HL-60 (cell line): ENCODE measurements at regions not wholly inside any gene's neighbourhood (a gene's known extent, or its start where the extent isn't known, plus 50 kb on each side); places are given as distances from the start of the nearest gene placed in this dataset.

Experiments used
- DNase-seq, 2 experiments: peaks; one replicate each; pipeline ENCODE4 v3.0.0-alpha.2; 2010 to 2020; ENCODE audit warnings: low read depth in 1 of 2, low spot score in 1 of 2
- H3K27ac ChIP-seq: fragments of 250-450 bp; sonication (Bioruptor Pico); replicated peaks from 2 replicates; pipeline ENCODE4 v1.5.1; 2020; ENCODE audit warnings: mild to moderate bottlenecking, moderate library complexity
- H3K27me3 ChIP-seq: fragments of 250-450 bp; sonication (Bioruptor Pico); 2 replicates; pipeline ENCODE4 v1.5.1; 2021; ENCODE audit warnings: mild to moderate bottlenecking, moderate library complexity; ENCODE audit not compliant: insufficient read depth, poor library complexity, severe bottlenecking
- H3K4me3 ChIP-seq: replicated peaks from 2 replicates; pipeline ENCODE4 v1.5.1; 2011; ENCODE audit warnings: mild to moderate bottlenecking, control low read depth, low read length; ENCODE audit not compliant: insufficient read depth
- GABPA ChIP-seq: IDR thresholded peaks from 2 replicates; pipeline ENCODE4 v1.6.1; 2012; ENCODE audit warnings: low read depth
- POLR2AphosphoS5 ChIP-seq: IDR thresholded peaks from 2 replicates; pipeline ENCODE4 v1.6.1; 2012; ENCODE audit warnings: low read depth
- SPI1 ChIP-seq: IDR thresholded peaks from 2 replicates; pipeline ENCODE4 v1.6.1; 2012; ENCODE audit warnings: low read depth, mild to moderate bottlenecking, borderline replicate concordance
- TF ChIP-seq, protein P1 (sequence below): IDR thresholded peaks from 2 replicates; pipeline ENCODE4 v1.6.1; 2012; ENCODE audit warnings: low read depth; ENCODE audit not compliant: insufficient replicate concordance
- TF ChIP-seq, protein P2 (sequence below): IDR thresholded peaks from one replicate; pipeline ENCODE4 v1.5.1; 2011; ENCODE audit warnings: low read length, control low read depth, inconsistent platforms; ENCODE audit not compliant: insufficient read depth

DNA sequence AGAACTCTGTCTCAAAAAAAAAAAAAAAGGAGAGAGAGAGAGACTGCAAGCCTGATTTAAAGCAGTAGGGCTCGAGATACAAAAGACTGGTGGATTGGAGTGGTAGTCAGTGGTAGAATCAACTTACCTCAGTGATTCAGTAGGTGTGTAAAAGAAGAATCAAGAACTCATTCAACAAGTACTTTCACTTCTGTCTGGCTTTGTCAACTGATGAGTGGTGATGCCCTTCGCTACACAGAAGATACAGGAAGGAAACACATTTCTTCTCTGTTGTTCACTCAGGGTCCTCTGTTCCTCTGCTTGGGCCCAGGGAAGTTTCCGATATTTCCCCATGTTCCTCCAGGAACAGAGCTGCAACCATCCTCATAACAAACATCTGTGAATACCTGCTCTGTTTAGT is 68.6 kb upstream of the COG2 start:
- Histone ChIP-seq H3K4me3 (no peak overlapping the region), H3K27me3 (no peaks in the 10 kb centered on the region), H3K27ac (no peak overlapping the region)
- TF ChIP-seq SPI1 (no peak), GABPA (no peak), POLR2AphosphoS5 (no peak)
- TF ChIP-seq, protein P1, sequence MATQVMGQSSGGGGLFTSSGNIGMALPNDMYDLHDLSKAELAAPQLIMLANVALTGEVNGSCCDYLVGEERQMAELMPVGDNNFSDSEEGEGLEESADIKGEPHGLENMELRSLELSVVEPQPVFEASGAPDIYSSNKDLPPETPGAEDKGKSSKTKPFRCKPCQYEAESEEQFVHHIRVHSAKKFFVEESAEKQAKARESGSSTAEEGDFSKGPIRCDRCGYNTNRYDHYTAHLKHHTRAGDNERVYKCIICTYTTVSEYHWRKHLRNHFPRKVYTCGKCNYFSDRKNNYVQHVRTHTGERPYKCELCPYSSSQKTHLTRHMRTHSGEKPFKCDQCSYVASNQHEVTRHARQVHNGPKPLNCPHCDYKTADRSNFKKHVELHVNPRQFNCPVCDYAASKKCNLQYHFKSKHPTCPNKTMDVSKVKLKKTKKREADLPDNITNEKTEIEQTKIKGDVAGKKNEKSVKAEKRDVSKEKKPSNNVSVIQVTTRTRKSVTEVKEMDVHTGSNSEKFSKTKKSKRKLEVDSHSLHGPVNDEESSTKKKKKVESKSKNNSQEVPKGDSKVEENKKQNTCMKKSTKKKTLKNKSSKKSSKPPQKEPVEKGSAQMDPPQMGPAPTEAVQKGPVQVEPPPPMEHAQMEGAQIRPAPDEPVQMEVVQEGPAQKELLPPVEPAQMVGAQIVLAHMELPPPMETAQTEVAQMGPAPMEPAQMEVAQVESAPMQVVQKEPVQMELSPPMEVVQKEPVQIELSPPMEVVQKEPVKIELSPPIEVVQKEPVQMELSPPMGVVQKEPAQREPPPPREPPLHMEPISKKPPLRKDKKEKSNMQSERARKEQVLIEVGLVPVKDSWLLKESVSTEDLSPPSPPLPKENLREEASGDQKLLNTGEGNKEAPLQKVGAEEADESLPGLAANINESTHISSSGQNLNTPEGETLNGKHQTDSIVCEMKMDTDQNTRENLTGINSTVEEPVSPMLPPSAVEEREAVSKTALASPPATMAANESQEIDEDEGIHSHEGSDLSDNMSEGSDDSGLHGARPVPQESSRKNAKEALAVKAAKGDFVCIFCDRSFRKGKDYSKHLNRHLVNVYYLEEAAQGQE: no peak
- TF ChIP-seq, protein P2, sequence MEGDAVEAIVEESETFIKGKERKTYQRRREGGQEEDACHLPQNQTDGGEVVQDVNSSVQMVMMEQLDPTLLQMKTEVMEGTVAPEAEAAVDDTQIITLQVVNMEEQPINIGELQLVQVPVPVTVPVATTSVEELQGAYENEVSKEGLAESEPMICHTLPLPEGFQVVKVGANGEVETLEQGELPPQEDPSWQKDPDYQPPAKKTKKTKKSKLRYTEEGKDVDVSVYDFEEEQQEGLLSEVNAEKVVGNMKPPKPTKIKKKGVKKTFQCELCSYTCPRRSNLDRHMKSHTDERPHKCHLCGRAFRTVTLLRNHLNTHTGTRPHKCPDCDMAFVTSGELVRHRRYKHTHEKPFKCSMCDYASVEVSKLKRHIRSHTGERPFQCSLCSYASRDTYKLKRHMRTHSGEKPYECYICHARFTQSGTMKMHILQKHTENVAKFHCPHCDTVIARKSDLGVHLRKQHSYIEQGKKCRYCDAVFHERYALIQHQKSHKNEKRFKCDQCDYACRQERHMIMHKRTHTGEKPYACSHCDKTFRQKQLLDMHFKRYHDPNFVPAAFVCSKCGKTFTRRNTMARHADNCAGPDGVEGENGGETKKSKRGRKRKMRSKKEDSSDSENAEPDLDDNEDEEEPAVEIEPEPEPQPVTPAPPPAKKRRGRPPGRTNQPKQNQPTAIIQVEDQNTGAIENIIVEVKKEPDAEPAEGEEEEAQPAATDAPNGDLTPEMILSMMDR: no peak
- DNase-seq: no peak

DNA sequence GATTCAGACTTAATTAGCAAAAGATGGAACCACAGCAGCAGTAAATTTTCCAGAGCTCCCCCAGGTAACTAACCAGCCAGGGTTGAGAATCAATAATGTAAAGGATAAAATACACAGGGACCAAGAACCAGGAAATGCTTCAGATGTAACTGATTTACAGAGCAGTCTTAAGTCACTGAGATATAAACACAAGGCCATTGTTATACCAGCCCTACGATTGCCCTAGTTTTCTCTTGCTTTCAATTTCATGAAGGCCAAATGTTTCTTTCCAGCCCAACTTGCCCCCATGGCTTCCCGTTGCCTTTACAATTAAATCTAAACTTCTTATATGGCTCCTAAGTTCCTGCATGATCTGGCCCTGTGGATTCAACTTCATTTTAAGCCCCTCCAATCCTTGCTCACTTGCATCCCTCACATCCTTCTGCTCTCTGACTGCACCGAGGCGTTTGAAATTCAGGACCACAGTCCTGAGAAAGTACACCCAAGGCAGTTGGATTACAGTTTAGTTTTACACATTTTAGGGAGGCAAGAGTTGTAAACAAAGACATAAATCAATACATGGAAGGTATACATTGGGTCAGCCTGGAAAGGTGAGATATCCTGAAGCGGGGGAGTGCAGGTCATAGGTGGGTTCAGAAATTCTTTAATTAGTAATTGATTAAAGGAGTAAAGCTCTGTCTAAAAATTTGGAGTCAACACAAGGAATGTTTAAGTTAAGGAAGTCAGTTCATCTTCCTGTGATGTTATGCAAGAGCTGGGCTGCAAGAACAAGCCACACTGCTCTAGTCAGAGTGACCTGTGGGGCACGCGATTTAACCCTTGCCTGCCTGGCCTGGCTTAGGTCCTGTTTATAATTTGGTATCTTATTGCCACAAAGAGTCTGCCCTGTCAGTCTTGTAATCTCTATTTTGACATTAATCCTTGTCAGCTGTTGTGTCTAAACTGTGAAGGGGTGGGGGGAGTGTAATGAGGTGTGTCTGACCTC is 69.9 kb upstream of the COG2 start:
- Histone ChIP-seq H3K4me3 (no peak overlapping the region), H3K27ac (peak overlapping the region; percentile 49), H3K27me3 (no peaks in the 10 kb centered on the region)
- peak; percentile 49; the same call in 1 of the 2 replicates for TF ChIP-seq SPI1
- TF ChIP-seq, protein P1: no peak
- TF ChIP-seq POLR2AphosphoS5: no peak
- DNase-seq: peak; percentile 60 to 81

DNA sequence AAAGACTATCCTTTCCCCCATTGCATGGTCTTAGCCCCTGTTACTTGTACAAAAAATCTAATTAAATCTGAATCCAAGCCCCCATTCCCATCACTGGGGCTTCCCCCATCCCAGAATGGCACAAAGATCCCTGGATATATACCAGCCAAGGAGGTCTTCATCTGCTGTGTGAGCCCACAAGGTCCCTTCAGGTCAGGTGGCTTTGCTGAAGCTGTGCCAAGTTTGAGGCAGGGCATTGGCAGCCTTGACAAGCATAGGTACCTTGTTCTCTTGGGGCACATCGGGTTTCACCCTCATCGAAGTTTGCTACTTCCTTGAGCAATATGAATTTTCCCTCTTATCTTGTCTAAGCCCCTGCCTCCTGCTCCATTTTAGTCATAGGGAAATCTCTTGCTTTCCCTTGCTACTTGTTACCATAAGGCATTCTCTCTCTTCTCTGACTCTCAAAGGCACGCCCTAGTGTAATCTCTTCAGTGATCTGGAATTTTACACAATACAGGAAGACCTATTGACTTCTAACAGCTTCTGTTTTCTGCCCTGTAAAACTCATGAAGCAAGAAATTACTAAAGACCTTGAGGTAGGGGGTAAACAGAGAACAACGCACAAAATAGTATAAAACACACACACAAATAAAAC is 71.4 kb upstream of the COG2 start:
- no peak overlapping the region for H3K27ac ChIP-seq
- TF ChIP-seq, protein P2: no peak
- TF ChIP-seq, protein P1: no peak
- TF ChIP-seq GABPA: no peak
- TF ChIP-seq SPI1: no peak
- TF ChIP-seq POLR2AphosphoS5: no peak
- DNase-seq: peak; percentile 36
- H3K4me3 ChIP-seq: no peak overlapping the region
- H3K27me3 ChIP-seq: no peaks in the 10 kb centered on the region
